Mesodermal cell (in vitro differentiated cells): ENCODE measurements at regions not wholly inside any gene's neighbourhood (a gene's known extent, or its start where the extent isn't known, plus 50 kb on each side); places are given as distances from the start of the nearest gene placed in this dataset.

ENCODE experiments used
- H3K27ac ChIP-seq: 2 replicates; pipeline ENCODE4 v1.7.0; 2013; ENCODE audit warnings: mild to moderate bottlenecking, low read depth, low read length, moderate library complexity; ENCODE audit not compliant: severe bottlenecking
- H3K36me3 ChIP-seq: 2 replicates; pipeline ENCODE4 v1.7.1; 2013; ENCODE audit warnings: mild to moderate bottlenecking, low read length, moderate library complexity; ENCODE audit not compliant: control insufficient read depth, insufficient read depth
- H3K4me1 ChIP-seq: one replicate; pipeline ENCODE4 v1.7.1; 2013; ENCODE audit warnings: mild to moderate bottlenecking, low read length; ENCODE audit not compliant: insufficient read depth, control insufficient read depth, poor library complexity, severe bottlenecking
- H3K4me3 ChIP-seq: 2 replicates; pipeline ENCODE4 v1.7.0; 2013; ENCODE audit warnings: low read length, control low read depth, mild to moderate bottlenecking; ENCODE audit not compliant: insufficient read depth, poor library complexity, severe bottlenecking; ENCODE audit errors: extremely low read depth
- H3K9me3 ChIP-seq: 2 replicates; pipeline ENCODE4 v1.7.1; 2013; ENCODE audit warnings: mild to moderate bottlenecking, low read length, moderate library complexity; ENCODE audit not compliant: control insufficient read depth
- WGBS, 2 experiments: methylation state at CpG; one replicate each; pipeline ENCODE4 v1.1.5; 2013; ENCODE audit warnings: missing lambda C conversion rate in 2 of 2; ENCODE audit not compliant: insufficient coverage in 2 of 2; 5-methylcytosine and 5-hydroxymethylcytosine counted together

- no peak overlapping the region for H3K27ac ChIP-seq
- no peaks in the 10 kb centered on the region for H3K9me3 ChIP-seq
- 71 to 100% methylated on average over 1 of the region's 1 CpG for WGBS, 2 experiments
- no peaks in the 10 kb centered on the region for H3K4me1 ChIP-seq
- no peaks in the 10 kb centered on the region for H3K36me3 ChIP-seq
- H3K4me3 ChIP-seq, result no peak overlapping the region
These were observed 53.1 kb upstream of the CD55 start for GRCh38 chr1:207268337-207268736.

GRCh38 chr1:207268753-207269511 is 52.5 kb upstream of the CD55 start:
- 93 to 100% methylated on average over 3 to 4 of the region's 5 CpGs for WGBS, 2 experiments

More at GRCh38 chr1:207268753-207269511, 52.5 kb upstream of the CD55 start:
- no peak overlapping the region for H3K27ac ChIP-seq
- no peaks in the 10 kb centered on the region for H3K36me3 ChIP-seq
- no peaks in the 10 kb centered on the region for H3K4me1 ChIP-seq
- no peak overlapping the region for H3K4me3 ChIP-seq
- H3K9me3 ChIP-seq, result no peaks in the 10 kb centered on the region
